ENCODE measurements at regions not wholly inside any gene's neighbourhood (a gene's known extent, or its start where the extent isn't known, plus 50 kb on each side); places are given as distances from the start of the nearest gene placed in this dataset.

DNA sequence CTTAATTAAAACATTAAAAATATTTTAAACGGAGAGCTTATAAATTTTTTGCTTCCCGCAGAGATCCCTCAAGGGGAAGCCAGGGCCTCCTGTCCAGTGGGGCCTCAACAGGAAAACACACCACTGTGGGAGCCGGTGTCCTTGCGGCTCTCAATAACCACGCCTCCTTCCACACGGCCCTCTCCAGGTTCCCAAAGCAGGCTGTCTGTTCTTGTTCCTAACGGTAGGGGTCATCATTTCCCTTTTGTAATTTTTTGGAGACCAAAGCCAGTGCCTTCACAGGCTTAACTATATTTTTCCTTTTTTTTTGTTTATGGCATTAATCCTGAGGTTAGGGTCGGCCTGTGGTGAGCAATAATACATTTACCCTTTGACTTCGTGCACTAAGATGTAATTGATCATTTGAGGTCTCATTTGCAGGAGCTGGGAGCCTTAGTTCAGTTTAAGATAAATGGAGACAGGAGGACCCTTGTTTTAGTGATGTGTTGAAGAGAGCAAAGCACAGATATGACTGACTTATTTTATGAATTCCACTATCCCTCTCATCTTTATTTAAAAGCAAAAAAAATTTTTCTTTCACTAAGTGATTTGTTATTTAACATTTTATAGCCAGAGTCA, 77.5 kb upstream of the N4BP1 start:
- H3K27me3 ChIP-seq = no peaks in the 10 kb centered on the region
- intact Hi-C loops (cut with DNase I) = loop anchor here (1.0 to 10.0 kb wide), 5 partner anchors 217 to 663 kb away; partner anchors contain the start of gene CBLN1 (in 1 of the 10)
- no peak overlapping the region for H3K27ac ChIP-seq
- H3K4me3 ChIP-seq = no peak overlapping the region
- H3K9me3 ChIP-seq = no peaks in the 10 kb centered on the region
- 1 to 4% (median 2%) methylated on average over 9 of the region's 9 CpGs for WGBS, 4 donors
- no peaks in the 10 kb centered on the region for H3K36me3 ChIP-seq
- ATAC-seq (peak in 3 of 4 donors; percentile 81 to 84 (median 82)), DNase-seq (peak; percentile 27 to 63 (median 42))
- peaks cover 0 to 5% (median 0%) of the 10 kb centered on the region in 12 donors for H3K4me1 ChIP-seq
- TF ChIP-seq, protein P1, sequence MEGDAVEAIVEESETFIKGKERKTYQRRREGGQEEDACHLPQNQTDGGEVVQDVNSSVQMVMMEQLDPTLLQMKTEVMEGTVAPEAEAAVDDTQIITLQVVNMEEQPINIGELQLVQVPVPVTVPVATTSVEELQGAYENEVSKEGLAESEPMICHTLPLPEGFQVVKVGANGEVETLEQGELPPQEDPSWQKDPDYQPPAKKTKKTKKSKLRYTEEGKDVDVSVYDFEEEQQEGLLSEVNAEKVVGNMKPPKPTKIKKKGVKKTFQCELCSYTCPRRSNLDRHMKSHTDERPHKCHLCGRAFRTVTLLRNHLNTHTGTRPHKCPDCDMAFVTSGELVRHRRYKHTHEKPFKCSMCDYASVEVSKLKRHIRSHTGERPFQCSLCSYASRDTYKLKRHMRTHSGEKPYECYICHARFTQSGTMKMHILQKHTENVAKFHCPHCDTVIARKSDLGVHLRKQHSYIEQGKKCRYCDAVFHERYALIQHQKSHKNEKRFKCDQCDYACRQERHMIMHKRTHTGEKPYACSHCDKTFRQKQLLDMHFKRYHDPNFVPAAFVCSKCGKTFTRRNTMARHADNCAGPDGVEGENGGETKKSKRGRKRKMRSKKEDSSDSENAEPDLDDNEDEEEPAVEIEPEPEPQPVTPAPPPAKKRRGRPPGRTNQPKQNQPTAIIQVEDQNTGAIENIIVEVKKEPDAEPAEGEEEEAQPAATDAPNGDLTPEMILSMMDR (IDR thresholded peaks at IDR 0.05) = peak; percentile 65 to 84 (median 73)
- TF ChIP-seq POLR2A (IDR thresholded peaks at IDR 0.05) = no peak

DNA sequence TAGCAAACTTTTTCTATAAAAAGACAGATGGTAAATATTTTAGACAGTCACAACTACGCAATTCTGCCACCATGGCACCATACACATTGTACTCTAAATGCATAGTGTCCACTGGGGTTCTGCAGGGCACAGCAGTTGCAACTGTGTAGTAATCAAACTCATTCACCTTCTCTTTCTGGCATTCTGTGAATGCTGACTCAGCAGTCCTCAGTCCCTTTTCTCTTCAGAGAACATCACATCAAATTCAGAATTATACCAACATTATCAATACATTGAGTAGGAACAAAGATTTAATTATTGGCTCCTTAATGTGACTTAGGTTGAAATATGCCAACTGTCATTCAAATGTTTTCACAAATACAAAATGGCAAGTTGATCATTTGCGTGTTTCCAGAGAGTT, 74.2 kb upstream of the N4BP1 start:
- no peak for DNase-seq
- no peak for ATAC-seq
- no peaks in the 10 kb centered on the region for H3K9me3 ChIP-seq
- H3K27me3 ChIP-seq = peaks cover 0 to under 1% (median 0%) of the 10 kb centered on the region in 9 donors
- no peak for TF ChIP-seq POLR2A (IDR thresholded peaks at IDR 0.05)
- TF ChIP-seq, protein P1 (IDR thresholded peaks at IDR 0.05) = no peak
- no peak overlapping the region for H3K27ac ChIP-seq
- intact Hi-C loops (cut with DNase I) = loop anchor here in 2 of 10 donors (10.0 kb wide), 2 partner anchors 221 to 501 kb away; no protein-coding TSS in a partner anchor
- peaks cover 0 to 5% (median 0%) of the 10 kb centered on the region in 12 donors for H3K4me1 ChIP-seq
- no peak overlapping the region for H3K4me3 ChIP-seq
- WGBS, 4 donors = 86 to 90% (median 87%) methylated on average over 2 of the region's 2 CpGs
- H3K36me3 ChIP-seq = no peaks in the 10 kb centered on the region

DNA sequence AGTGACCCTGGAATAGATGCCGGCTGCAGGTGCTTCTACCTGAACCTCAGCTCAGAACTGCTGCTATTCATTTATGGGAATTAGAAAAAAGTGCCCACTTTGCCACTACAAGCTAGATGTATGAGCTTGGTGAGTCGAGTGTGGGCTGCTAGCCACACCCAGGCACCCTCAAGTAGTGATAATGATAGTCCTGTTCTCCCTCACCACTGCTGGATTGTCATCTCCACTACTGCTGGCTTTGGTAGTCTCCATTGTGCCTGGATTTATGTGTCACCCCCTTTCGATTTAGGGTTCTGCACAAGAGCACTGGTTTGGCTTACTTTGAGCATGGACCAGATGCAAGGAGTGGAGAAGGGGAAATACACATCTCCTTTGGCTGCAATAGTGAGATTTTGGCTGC, 73.0 kb upstream of the N4BP1 start:
- Histone ChIP-seq H3K4me3 (no peak overlapping the region), H3K36me3 (no peaks in the 10 kb centered on the region), H3K27me3 (peaks cover 0 to 5% (median 0%) of the 10 kb centered on the region in 9 donors), H3K4me1 (peaks cover 0 to 5% (median 0%) of the 10 kb centered on the region in 12 donors), H3K9me3 (no peaks in the 10 kb centered on the region), H3K27ac (no peak overlapping the region)
- DNase-seq (no peak), ATAC-seq (no peak)
- TF ChIP-seq, protein P1 (IDR thresholded peaks at IDR 0.05) = no peak
- TF ChIP-seq POLR2A (IDR thresholded peaks at IDR 0.05) = no peak
- WGBS, 4 donors = 48 to 59% (median 53%) methylated on average over 3 of the region's 3 CpGs
- intact Hi-C loops (cut with DNase I) = loop anchor here in 2 of 10 donors (10.0 kb wide), 2 partner anchors 222 to 502 kb away; no protein-coding TSS in a partner anchor

DNA sequence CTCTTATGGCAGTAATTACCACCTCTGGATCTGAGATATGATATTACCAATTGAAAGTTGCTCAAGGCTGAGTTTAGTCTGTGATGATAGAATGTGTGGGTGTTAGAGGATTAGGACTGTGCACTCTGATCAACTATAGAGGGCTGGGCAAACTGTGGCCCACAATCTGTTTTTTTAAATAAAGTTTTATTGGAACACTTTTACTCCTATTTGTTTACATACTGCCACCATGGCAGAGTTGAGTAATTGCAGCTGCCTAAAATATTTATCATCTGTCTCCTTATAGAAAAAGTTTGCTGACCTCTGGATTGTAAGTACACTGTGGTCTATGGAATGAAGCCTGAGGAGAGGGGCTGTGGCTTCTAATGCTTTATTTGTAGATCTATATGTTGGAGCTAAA, 71.5 kb upstream of the N4BP1 start:
- Histone ChIP-seq H3K4me1 (no peaks in the 10 kb centered on the region), H3K27ac (no peak overlapping the region), H3K36me3 (no peaks in the 10 kb centered on the region), H3K4me3 (no peak overlapping the region), H3K9me3 (no peaks in the 10 kb centered on the region), H3K27me3 (peaks cover 0 to 5% (median 0%) of the 10 kb centered on the region in 9 donors)
- ATAC-seq = no peak
- no peak for DNase-seq
- TF ChIP-seq, protein P1 (IDR thresholded peaks at IDR 0.05) = no peak
- no peak for TF ChIP-seq POLR2A (IDR thresholded peaks at IDR 0.05)
- intact Hi-C loops (cut with DNase I) = loop anchor here in 2 of 10 donors (10.0 kb wide), 2 partner anchors 223 to 503 kb away; no protein-coding TSS in a partner anchor
